Gastrocnemius medialis (tissue), 4 donors: ENCODE measurements at regions not wholly inside any gene's neighbourhood (a gene's known extent, or its start where the extent isn't known, plus 50 kb on each side); places are given as distances from the start of the nearest gene placed in this dataset.

Experiments
- POLR2A ChIP-seq, 2 donors: fragments of 450-650 bp; IDR thresholded peaks; one replicate each; pipeline ENCODE4 v1.6.1; 2017; ENCODE audit warnings: antibody characterized with exemption in 2 of 2, mild to moderate bottlenecking in 2 of 2, moderate library complexity in 2 of 2
- TF ChIP-seq, protein P1 (sequence below), 5 experiments: fragments of 450-650 bp in 3 of 5; fragments of 200-600 bp in 2 of 5; sonication (generic) in 2 of 5; IDR thresholded peaks in 4 of 5; conservative IDR thresholded peaks in 1 of 5; 1 replicate in 4 of 5; 2 replicates in 1 of 5; pipeline ENCODE4 v1.5.1; 2016 to 2019; ENCODE audit warnings: antibody characterized with exemption in 5 of 5, mild to moderate bottlenecking in 3 of 5, moderate library complexity in 3 of 5

GRCh38 chr13:31050486-31051400 lies 111.0 kb downstream of the HSPH1 start:
- TF ChIP-seq, protein P1, sequence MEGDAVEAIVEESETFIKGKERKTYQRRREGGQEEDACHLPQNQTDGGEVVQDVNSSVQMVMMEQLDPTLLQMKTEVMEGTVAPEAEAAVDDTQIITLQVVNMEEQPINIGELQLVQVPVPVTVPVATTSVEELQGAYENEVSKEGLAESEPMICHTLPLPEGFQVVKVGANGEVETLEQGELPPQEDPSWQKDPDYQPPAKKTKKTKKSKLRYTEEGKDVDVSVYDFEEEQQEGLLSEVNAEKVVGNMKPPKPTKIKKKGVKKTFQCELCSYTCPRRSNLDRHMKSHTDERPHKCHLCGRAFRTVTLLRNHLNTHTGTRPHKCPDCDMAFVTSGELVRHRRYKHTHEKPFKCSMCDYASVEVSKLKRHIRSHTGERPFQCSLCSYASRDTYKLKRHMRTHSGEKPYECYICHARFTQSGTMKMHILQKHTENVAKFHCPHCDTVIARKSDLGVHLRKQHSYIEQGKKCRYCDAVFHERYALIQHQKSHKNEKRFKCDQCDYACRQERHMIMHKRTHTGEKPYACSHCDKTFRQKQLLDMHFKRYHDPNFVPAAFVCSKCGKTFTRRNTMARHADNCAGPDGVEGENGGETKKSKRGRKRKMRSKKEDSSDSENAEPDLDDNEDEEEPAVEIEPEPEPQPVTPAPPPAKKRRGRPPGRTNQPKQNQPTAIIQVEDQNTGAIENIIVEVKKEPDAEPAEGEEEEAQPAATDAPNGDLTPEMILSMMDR (IDR thresholded peaks at IDR 0.05 in 4 of 5, conservative IDR thresholded peaks at IDR 0.05 in 1 of 5): no peak
- TF ChIP-seq POLR2A (IDR thresholded peaks at IDR 0.05): no peak
